SK-N-SH (cell line): ENCODE measurements at regions not wholly inside any gene's neighbourhood (a gene's known extent, or its start where the extent isn't known, plus 50 kb on each side); places are given as distances from the start of the nearest gene placed in this dataset.

Experiments
- CTCF ChIA-PET: fragments of 300-600, 350-600 bp; formaldehyde crosslinking; extraction: SDS; loops from one replicate; lab custom pipeline; 2021; lab: Yijun Ruan, JAX
- POLR2A ChIA-PET: fragments of 350-600 bp; sonication (Branson Sonifier 250); formaldehyde crosslinking; extraction: SDS; loops from one replicate; lab custom pipeline; 2020; ENCODE audit warnings: antibody characterized with exemption, inconsistent platforms; lab: Yijun Ruan, JAX
- DNase-seq: peaks from one replicate; pipeline ENCODE4 v3.0.0; 2012
- H2AFZ ChIP-seq: fragments of 200-600 bp; sonication (generic); 2 replicates; pipeline ENCODE4 v1.8.1; 2016; ENCODE audit warnings: antibody characterized with exemption, mild to moderate bottlenecking, low read depth
- H3F3A ChIP-seq: fragments of 200-600 bp; sonication (generic); replicated peaks from 2 replicates; pipeline ENCODE3; 2016; ENCODE audit warnings: antibody characterized with exemption, mild to moderate bottlenecking; ENCODE audit not compliant: insufficient read depth
- H3K27ac ChIP-seq, 2 experiments: fragments of 200-500 bp in 1 of 2; fragments of 200-600 bp in 1 of 2; sonication (Bioruptor generic) in 1 of 2; sonication (generic), shearing (Covaris generic) in 1 of 2; 2 replicates each; pipeline versions ENCODE4 v1.5.1 to v1.6.1; 2014 to 2016; ENCODE audit warnings: low read depth in 2 of 2, inconsistent platforms in 1 of 2, low read length in 1 of 2, mild to moderate bottlenecking in 1 of 2, mixed read lengths in 1 of 2
- H3K27me3 ChIP-seq: fragments of 200-600 bp; sonication (generic), shearing (Covaris generic); 2 replicates; pipeline ENCODE4 v1.6.1; 2016; ENCODE audit warnings: mixed run types; ENCODE audit not compliant: insufficient read depth
- H3K36me3 ChIP-seq, 2 experiments: fragments of 200-500 bp in 1 of 2; fragments of 200-600 bp in 1 of 2; sonication (Bioruptor generic) in 1 of 2; sonication (generic) in 1 of 2; replicated peaks in 1 of 2; 2 replicates each; pipeline versions ENCODE3 to v1.5.1; 2014 to 2016; ENCODE audit warnings: low read length in 1 of 2, mild to moderate bottlenecking in 1 of 2; ENCODE audit not compliant: insufficient read depth in 2 of 2, control insufficient read depth in 1 of 2
- H3K4me1 ChIP-seq, 2 experiments: fragments of 200-500 bp in 1 of 2; fragments of 200-600 bp in 1 of 2; sonication (Bioruptor generic) in 1 of 2; sonication (generic), shearing (Covaris generic) in 1 of 2; 2 replicates each; pipeline versions ENCODE4 v1.5.1 to v1.6.1; 2014 to 2016; ENCODE audit warnings: low read depth in 1 of 2, low read length in 1 of 2, mixed run types in 1 of 2; ENCODE audit not compliant: insufficient read depth in 2 of 2, control insufficient read depth in 1 of 2
- H3K4me2 ChIP-seq: fragments of 200-600 bp; sonication (generic), shearing (Covaris generic); 2 replicates; pipeline ENCODE4 v1.6.1; 2017; ENCODE audit warnings: mixed run types
- H3K4me3 ChIP-seq, 2 experiments: fragments of 200-500 bp in 1 of 2; fragments of 200-600 bp in 1 of 2; sonication (Bioruptor generic) in 1 of 2; sonication (generic), shearing (Covaris generic) in 1 of 2; 2 replicates each; pipeline versions ENCODE4 v1.5.1 to v1.8.1; 2014 to 2016; ENCODE audit warnings: low read depth in 2 of 2, inconsistent platforms in 1 of 2, low read length in 1 of 2, mild to moderate bottlenecking in 1 of 2, mixed read lengths in 1 of 2, moderate library complexity in 1 of 2
- H3K79me2 ChIP-seq: fragments of 200-600 bp; sonication (generic); 2 replicates; pipeline ENCODE4 v1.8.1; 2017; ENCODE audit warnings: mild to moderate bottlenecking; ENCODE audit not compliant: insufficient read depth
- H3K9ac ChIP-seq: fragments of 200-600 bp; sonication (generic); 2 replicates; pipeline ENCODE4 v1.6.1; 2017; ENCODE audit warnings: mixed run types
- H3K9me2 ChIP-seq: fragments of 200-600 bp; sonication (generic); 2 replicates; pipeline ENCODE4 v1.6.1; 2017; ENCODE audit warnings: mixed run types
- H3K9me3 ChIP-seq: fragments of 200-600 bp; sonication (generic); 2 replicates; pipeline ENCODE4 v1.6.1; 2017; ENCODE audit warnings: mixed run types, mild to moderate bottlenecking, moderate library complexity
- H4K20me1 ChIP-seq: fragments of 200-600 bp; sonication (generic); 2 replicates; pipeline ENCODE4 v1.6.1; 2017; ENCODE audit warnings: mild to moderate bottlenecking, mixed run types; ENCODE audit not compliant: insufficient read depth
- FOSL2 ChIP-seq: IDR thresholded peaks from 2 replicates; pipeline ENCODE4 v1.4.0; 2012; ENCODE audit warnings: low read depth, mild to moderate bottlenecking, moderate library complexity, borderline replicate concordance
- MXI1 ChIP-seq: IDR thresholded peaks from 2 replicates; pipeline ENCODE4 v1.6.1; 2012; ENCODE audit warnings: mild to moderate bottlenecking, low read depth, low read length, improper control_type of control experiment
- RFX5 ChIP-seq: IDR thresholded peaks from 2 replicates; pipeline ENCODE4 v1.6.1; 2012; ENCODE audit warnings: mild to moderate bottlenecking, improper control_type of control experiment, low read length
- RXRA ChIP-seq: IDR thresholded peaks from 2 replicates; pipeline ENCODE4 v1.4.0; 2012; ENCODE audit warnings: low read depth, mild to moderate bottlenecking, borderline replicate concordance
- TAF1 ChIP-seq: IDR thresholded peaks from 2 replicates; pipeline ENCODE4 v1.6.1; 2012; ENCODE audit warnings: low read depth, mild to moderate bottlenecking, low read length, moderate library complexity, borderline replicate concordance
- YY1 ChIP-seq: IDR thresholded peaks from 2 replicates; pipeline ENCODE4 v1.4.0; 2012; ENCODE audit warnings: low read depth, mild to moderate bottlenecking
- ZBTB33 ChIP-seq: IDR thresholded peaks from 2 replicates; pipeline ENCODE4 v1.4.0; 2012; ENCODE audit warnings: low read depth, borderline replicate concordance
- WGBS: methylation state at CpG from one replicate; pipeline ENCODE4 v1.1.6; 2017; ENCODE audit warnings: low lambda C conversion rate; 5-methylcytosine and 5-hydroxymethylcytosine counted together
- TF ChIP-seq, protein P1 (sequence below): IDR thresholded peaks from 2 replicates; pipeline ENCODE4; 2012
- TF ChIP-seq, protein P2 (sequence below): fragments of 150-350 bp; IDR thresholded peaks from 2 replicates; pipeline ENCODE4 v1.6.1; 2017; ENCODE audit warnings: antibody characterized with exemption, low read length, low read depth, borderline replicate concordance

GRCh38 chr13:40155201-40155600 is 499.7 kb downstream of the COG6 start:
- Histone ChIP-seq H3K9ac (no peak overlapping the region), H3K36me3 (no peaks in the 10 kb centered on the region), H3K9me2 (no peaks in the 10 kb centered on the region), H3K4me3 (no peak overlapping the region), H3K27me3 (no peaks in the 10 kb centered on the region), H3K79me2 (no peaks in the 10 kb centered on the region), H4K20me1 (no peaks in the 10 kb centered on the region), H3F3A (peaks cover 4% of the 10 kb centered on the region), H3K9me3 (no peaks in the 10 kb centered on the region), H2AFZ (no peak overlapping the region)
- TF ChIP-seq RXRA (no peak), ZBTB33 (no peak), MXI1 (no peak)
- TF ChIP-seq, protein P1, sequence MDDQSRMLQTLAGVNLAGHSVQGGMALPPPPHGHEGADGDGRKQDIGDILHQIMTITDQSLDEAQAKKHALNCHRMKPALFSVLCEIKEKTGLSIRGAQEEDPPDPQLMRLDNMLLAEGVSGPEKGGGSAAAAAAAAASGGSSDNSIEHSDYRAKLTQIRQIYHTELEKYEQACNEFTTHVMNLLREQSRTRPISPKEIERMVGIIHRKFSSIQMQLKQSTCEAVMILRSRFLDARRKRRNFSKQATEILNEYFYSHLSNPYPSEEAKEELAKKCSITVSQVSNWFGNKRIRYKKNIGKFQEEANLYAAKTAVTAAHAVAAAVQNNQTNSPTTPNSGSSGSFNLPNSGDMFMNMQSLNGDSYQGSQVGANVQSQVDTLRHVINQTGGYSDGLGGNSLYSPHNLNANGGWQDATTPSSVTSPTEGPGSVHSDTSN = no peak
- TF ChIP-seq, all 33 proteins: peak for 0
- H3K4me1 ChIP-seq = peaks cover 0 to 6% of the 10 kb centered on the region in 2 experiments; a peak in 1 of 4 replicates
- no peak overlapping the region for H3K27ac ChIP-seq
- CTCF ChIA-PET = no interaction called here
- DNase-seq = no peak
- WGBS = 95% methylated on average over 2 of the region's 2 CpGs
- no peak overlapping the region for H3K4me2 ChIP-seq
- POLR2A ChIA-PET = no interaction called here

DNA sequence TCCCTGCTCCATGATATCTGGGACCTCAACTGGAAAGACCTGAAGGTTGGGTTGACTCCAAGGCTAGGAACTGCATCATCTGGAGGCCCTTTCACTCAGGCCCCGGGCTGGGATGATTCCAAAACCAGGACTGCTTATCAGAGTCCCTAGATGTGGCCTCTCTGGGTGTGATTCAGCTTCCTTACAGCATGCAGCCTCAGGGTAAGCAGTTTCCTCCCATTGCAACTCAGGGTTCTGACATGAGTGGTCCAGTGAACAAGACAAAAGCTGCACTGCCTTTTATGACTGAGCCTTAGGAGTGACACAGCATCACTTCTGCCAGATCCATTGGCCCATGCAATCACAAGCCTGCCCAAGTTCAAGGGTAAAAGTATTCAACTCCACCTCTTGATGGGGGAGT is 502.8 kb downstream of the COG6 start:
- no peaks in the 10 kb centered on the region for H3K9me2 ChIP-seq
- no peak overlapping the region for H3K9ac ChIP-seq
- no peak overlapping the region for H3K27ac ChIP-seq
- no peak for TF ChIP-seq FOSL2
- TF ChIP-seq YY1 = no peak
- TF ChIP-seq TAF1 = no peak
- TF ChIP-seq RFX5 = no peak
- TF ChIP-seq, protein P2, sequence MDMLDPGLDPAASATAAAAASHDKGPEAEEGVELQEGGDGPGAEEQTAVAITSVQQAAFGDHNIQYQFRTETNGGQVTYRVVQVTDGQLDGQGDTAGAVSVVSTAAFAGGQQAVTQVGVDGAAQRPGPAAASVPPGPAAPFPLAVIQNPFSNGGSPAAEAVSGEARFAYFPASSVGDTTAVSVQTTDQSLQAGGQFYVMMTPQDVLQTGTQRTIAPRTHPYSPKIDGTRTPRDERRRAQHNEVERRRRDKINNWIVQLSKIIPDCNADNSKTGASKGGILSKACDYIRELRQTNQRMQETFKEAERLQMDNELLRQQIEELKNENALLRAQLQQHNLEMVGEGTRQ = no peak
- no peak for TF ChIP-seq RXRA
- H2AFZ ChIP-seq = no peak overlapping the region
- H3K27me3 ChIP-seq = no peaks in the 10 kb centered on the region
- POLR2A ChIA-PET = no interaction called here
- H3K79me2 ChIP-seq = no peaks in the 10 kb centered on the region
- H3F3A ChIP-seq = no peaks in the 10 kb centered on the region
- H3K4me1 ChIP-seq = no peaks in the 10 kb centered on the region
- no peaks in the 10 kb centered on the region for H3K36me3 ChIP-seq
- CTCF ChIA-PET = no interaction called here
- DNase-seq = no peak
- 14% methylated on average over 1 of the region's 1 CpG for WGBS
- no peak overlapping the region for H3K4me3 ChIP-seq
- H3K9me3 ChIP-seq = no peaks in the 10 kb centered on the region
- no peak overlapping the region for H3K4me2 ChIP-seq
- no peaks in the 10 kb centered on the region for H4K20me1 ChIP-seq
